Parathyroid adenoma (tissue), 2 donors: ENCODE measurements at regions not wholly inside any gene's neighbourhood (a gene's known extent, or its start where the extent isn't known, plus 50 kb on each side); places are given as distances from the start of the nearest gene placed in this dataset.
A peak's percentile ranks its signal among the peaks of the same experiment; 100 is the strongest.
"Not testable (repeated sequence)": the region's sequence is repeated elsewhere in the genome, so short reads cannot be mapped to it uniquely, and the experiment has no call there.

Experiments
- H2AFZ ChIP-seq: fragments of 300-600 bp; sonication (generic); one replicate; pipeline ENCODE4 v1.7.0; 2017; ENCODE audit warnings: antibody characterized with exemption, mild to moderate bottlenecking
- H3K27ac ChIP-seq: fragments of 300-600 bp; sonication (generic); one replicate; pipeline ENCODE4 v1.7.0; 2017
- H3K27me3 ChIP-seq: fragments of 300-600 bp; sonication (generic); one replicate; pipeline ENCODE4 v1.7.0; 2017; ENCODE audit warnings: low read length; ENCODE audit not compliant: control insufficient read depth, insufficient read depth
- H3K36me3 ChIP-seq: fragments of 300-600 bp; sonication (generic); one replicate; pipeline ENCODE4 v1.7.0; 2017; ENCODE audit warnings: low read length; ENCODE audit not compliant: control insufficient read depth, insufficient read depth
- H3K4me1 ChIP-seq: fragments of 300-600 bp; sonication (generic); one replicate; pipeline ENCODE4 v1.7.0; 2017; ENCODE audit warnings: control low read depth
- H3K4me2 ChIP-seq: fragments of 300-600 bp; sonication (generic); one replicate; pipeline ENCODE4 v1.7.0; 2017; ENCODE audit warnings: low read length
- H3K4me3 ChIP-seq: fragments of 300-600 bp; sonication (generic); one replicate; pipeline ENCODE4 v1.7.0; 2017; ENCODE audit warnings: low read depth, low read length
- H3K79me2 ChIP-seq: fragments of 300-600 bp; sonication (generic); one replicate; pipeline ENCODE4 v1.7.0; 2017; ENCODE audit warnings: control low read depth
- H3K9ac ChIP-seq: fragments of 300-600 bp; sonication (generic); one replicate; pipeline ENCODE4 v1.7.0; 2017; ENCODE audit warnings: mild to moderate bottlenecking
- H3K9me3 ChIP-seq: fragments of 300-600 bp; sonication (generic); one replicate; pipeline ENCODE4 v1.7.0; 2017; ENCODE audit warnings: low read length; ENCODE audit not compliant: control insufficient read depth
- TF ChIP-seq, protein P1 (sequence below): fragments of 300-600 bp; sonication (generic); IDR thresholded peaks from one replicate; pipeline ENCODE4 v1.7.0; 2017; ENCODE audit warnings: antibody characterized with exemption, mild to moderate bottlenecking
- donor health status: primary hyperparathyroidism.

DNA sequence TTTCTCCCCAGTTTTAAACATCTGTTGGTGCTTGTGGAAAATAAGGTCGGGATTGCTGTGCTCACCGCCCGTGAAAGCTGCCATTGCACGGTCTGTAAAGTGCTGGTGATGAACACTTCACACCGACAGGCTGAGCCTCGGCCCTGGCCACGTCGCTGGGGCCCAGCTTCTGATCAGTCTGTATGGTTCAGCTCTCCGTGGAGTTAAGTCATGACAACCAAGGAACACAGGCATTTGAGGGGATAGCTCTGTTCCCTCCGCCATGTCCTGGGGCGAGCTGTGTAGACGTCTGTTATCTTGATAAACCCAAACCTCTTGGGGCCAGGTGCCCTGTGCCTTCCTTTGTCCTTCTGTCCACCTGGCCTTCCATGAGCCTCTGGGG, 110.6 kb downstream of the METRNL start:
- peaks cover 47% of the 10 kb centered on the region for H3K4me1 ChIP-seq
- H3K9ac ChIP-seq = peak overlapping the region; percentile 6
- H3K4me2 ChIP-seq = peak overlapping the region; percentile 39
- TF ChIP-seq, protein P1, sequence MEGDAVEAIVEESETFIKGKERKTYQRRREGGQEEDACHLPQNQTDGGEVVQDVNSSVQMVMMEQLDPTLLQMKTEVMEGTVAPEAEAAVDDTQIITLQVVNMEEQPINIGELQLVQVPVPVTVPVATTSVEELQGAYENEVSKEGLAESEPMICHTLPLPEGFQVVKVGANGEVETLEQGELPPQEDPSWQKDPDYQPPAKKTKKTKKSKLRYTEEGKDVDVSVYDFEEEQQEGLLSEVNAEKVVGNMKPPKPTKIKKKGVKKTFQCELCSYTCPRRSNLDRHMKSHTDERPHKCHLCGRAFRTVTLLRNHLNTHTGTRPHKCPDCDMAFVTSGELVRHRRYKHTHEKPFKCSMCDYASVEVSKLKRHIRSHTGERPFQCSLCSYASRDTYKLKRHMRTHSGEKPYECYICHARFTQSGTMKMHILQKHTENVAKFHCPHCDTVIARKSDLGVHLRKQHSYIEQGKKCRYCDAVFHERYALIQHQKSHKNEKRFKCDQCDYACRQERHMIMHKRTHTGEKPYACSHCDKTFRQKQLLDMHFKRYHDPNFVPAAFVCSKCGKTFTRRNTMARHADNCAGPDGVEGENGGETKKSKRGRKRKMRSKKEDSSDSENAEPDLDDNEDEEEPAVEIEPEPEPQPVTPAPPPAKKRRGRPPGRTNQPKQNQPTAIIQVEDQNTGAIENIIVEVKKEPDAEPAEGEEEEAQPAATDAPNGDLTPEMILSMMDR = no peak
- no peak overlapping the region for H3K4me3 ChIP-seq
- peak overlapping the region; percentile 84 for H2AFZ ChIP-seq
- H3K9me3 ChIP-seq = no peaks in the 10 kb centered on the region
- H3K27ac ChIP-seq = peak overlapping the region; percentile 100
- no peaks in the 10 kb centered on the region for H3K36me3 ChIP-seq
- no peaks in the 10 kb centered on the region for H3K79me2 ChIP-seq
- H3K27me3 ChIP-seq = no peaks in the 10 kb centered on the region

DNA sequence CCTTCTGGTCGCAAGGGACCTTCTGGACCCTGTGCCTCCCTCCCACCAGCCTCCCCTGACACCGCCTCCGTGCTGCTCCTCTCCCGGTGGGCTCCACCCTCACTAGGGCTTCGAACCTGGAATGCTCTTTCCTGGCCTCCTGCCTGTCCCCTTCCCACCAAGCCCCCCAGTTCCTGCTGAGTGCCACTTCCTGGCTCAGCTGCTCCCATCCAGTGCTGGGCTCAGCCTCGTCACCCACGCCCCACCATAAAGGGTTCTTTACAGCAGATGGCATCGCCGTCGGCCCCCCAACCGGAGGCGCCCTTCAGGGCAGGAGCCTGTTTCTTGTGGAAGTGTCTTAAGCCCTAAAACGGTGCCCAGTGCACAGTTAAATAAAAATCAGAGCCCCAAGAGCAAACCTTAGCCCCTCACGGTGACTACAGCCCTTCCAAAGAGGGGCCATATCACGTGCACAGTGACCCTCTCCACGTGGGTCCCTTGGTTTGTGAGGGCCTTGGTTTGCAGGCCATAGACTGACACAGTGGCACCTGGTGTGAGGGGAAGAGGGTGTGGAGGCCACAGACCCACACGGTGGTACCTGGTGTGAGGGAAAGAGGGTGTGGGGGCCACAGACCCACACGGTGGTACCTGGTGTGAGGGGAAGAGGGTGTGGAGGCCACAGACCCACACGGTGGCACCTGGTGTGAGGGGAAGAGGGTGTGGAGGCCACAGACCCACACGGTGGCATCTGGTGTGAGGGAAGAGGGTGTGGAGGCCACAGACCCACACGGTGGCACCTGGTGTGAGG, 111.4 kb downstream of the METRNL start:
- TF ChIP-seq, protein P1 = no peak
- peak overlapping the region; percentile 34 for H2AFZ ChIP-seq
- H3K4me3 ChIP-seq = no peak overlapping the region
- no peaks in the 10 kb centered on the region for H3K9me3 ChIP-seq
- peak overlapping the region; percentile 39 for H3K4me2 ChIP-seq
- no peaks in the 10 kb centered on the region for H3K36me3 ChIP-seq
- H3K79me2 ChIP-seq = no peaks in the 10 kb centered on the region
- peaks cover 44% of the 10 kb centered on the region for H3K4me1 ChIP-seq
- H3K9ac ChIP-seq = no peak overlapping the region
- H3K27me3 ChIP-seq = no peaks in the 10 kb centered on the region
- H3K27ac ChIP-seq = peak overlapping the region; percentile 100

DNA sequence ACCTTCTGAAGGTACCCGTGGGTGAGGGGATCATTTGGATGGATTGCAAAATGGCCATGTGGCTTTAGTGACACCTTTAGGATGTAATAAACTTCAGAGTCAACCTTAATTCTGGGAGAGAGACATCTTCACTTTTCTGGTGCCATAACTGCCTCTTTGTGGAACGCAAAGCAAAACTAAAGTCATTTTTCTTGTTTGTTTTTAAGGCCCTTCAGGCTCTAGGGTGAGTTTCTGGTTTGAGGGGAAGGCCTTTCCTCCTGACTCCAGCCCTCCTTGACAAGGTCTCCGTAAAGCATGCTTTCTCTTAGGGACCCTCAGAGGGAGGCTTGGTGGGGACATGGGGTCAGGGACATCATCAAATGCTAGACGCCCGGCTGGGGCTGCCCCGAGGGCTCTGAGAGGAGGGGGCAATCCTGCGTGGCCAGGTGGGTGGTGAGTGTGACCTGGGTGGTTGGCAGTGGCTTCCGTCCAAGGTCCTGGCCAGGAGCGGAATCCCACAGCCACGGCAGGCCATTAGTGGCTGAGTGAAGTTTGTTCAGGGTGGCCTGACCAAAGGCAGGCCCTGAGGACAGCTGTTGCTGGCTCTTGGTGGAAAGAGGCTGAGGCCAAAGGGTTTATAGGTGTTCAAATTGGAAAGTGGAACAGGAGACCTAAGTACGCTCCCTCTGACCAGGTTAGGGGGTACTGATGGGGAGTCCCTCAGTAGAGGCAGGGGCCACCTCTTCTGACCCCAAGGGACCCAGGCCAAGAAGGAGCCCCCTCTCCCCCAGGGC, 112.2 kb downstream of the METRNL start:
- H3K9ac ChIP-seq = no peak overlapping the region
- no peaks in the 10 kb centered on the region for H3K27me3 ChIP-seq
- no peak overlapping the region for H3K4me2 ChIP-seq
- TF ChIP-seq, protein P1 = no peak
- H3K27ac ChIP-seq = peak overlapping the region; percentile 100
- no peaks in the 10 kb centered on the region for H3K79me2 ChIP-seq
- H3K4me3 ChIP-seq = no peak overlapping the region
- no peaks in the 10 kb centered on the region for H3K36me3 ChIP-seq
- no peaks in the 10 kb centered on the region for H3K9me3 ChIP-seq
- H3K4me1 ChIP-seq = peaks cover 38% of the 10 kb centered on the region
- no peak overlapping the region for H2AFZ ChIP-seq

DNA sequence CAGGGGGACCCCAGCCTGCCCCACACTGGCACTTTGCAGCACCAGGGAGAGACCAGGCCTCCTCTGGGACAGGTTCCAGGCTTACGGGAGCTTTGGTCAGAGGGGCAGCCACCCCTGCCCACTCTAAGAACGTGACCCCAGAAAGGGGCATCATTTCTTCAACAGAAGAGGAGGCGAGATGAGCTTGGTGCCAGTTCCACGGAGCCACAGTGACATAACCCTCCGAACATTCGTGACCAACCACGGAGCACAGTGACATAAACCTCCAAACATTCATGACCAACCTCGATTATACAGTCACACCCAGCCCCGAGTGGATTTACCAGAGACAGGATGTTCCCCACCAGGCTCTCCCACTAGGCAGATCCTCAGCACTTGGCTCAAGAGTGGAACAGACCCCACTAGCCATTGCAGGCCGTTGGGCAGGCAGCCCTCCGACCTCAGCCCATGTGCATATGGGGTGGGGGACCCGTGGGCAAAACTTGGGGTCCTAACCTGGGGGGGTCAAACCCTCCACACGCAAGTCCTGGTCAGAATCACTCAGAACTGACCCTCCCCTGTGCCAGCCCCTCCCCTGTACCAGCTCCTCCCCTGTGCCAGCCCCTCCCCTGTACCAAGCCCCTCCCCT, 112.9 kb downstream of the METRNL start:
- TF ChIP-seq, protein P1 = no peak
- Histone ChIP-seq H3K27me3 (no peaks in the 10 kb centered on the region), H3K9ac (no peak overlapping the region)

DNA sequence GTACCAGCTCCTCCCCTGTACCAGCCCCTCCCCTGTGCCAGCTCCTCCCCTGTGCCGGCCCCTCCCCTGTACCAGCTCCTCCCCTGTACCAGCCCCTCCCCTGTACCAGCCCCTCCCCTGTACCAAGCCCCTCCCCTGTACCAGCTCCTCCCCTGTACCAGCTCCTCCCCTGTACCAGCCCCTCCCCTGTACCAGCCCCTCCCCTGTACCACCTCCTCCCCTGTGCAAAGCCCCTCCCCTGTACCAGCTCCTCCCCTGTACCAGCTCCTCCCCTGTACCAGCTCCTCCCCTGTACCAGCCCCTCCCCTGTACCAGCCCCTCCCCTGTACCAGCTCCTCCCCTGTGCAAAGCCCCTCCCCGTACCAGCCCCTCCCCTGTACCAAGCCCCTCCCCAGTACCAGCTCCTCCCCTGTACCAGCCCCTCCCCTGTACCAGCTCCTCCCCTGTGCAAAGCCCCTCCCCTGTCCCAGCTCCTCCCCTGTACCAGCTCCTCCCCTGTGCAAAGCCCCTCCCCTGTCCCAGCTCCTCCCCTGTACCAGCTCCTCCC, 113.5 kb downstream of the METRNL start:
- not testable (repeated sequence) for H3K9ac ChIP-seq, H3K4me2 ChIP-seq, H3K36me3 ChIP-seq, H3K27ac ChIP-seq, H3K9me3 ChIP-seq, H3K79me2 ChIP-seq, H2AFZ ChIP-seq, H3K27me3 ChIP-seq, H3K4me3 ChIP-seq
- H3K4me1 ChIP-seq = peaks cover 34% of the 10 kb centered on the region

More for the DNA sequence above, 112.9 kb downstream of the METRNL start:
- H3K4me3 ChIP-seq = no peak overlapping the region
- no peak overlapping the region for H2AFZ ChIP-seq
- no peak overlapping the region for H3K27ac ChIP-seq
- no peaks in the 10 kb centered on the region for H3K36me3 ChIP-seq
- H3K4me1 ChIP-seq = peaks cover 35% of the 10 kb centered on the region
- no peak overlapping the region for H3K4me2 ChIP-seq
- H3K79me2 ChIP-seq = no peaks in the 10 kb centered on the region
- no peaks in the 10 kb centered on the region for H3K9me3 ChIP-seq
